Stimulated activated CD8-positive, alpha-beta memory T cell treated with anti-CD3 and anti-CD28 coated beads, Interleukin-12 subunit alpha, Interleukin-12 subunit beta, amount 100 ng/mL, for 1 hour (primary cell): ENCODE measurements at regions not wholly inside any gene's neighbourhood (a gene's known extent, or its start where the extent isn't known, plus 50 kb on each side); places are given as distances from the start of the nearest gene placed in this dataset.
"Not testable (repeated sequence)": the region's sequence is repeated elsewhere in the genome, so short reads cannot be mapped to it uniquely, and the experiment has no call there.

Experiments
- DNase-seq: peaks from one replicate; pipeline ENCODE4 v3.0.0-alpha.2; 2020; ENCODE audit warnings: low read depth

- DNase-seq, result not testable (repeated sequence)
Observed at GRCh38 chr5:2533848-2534247, 217.6 kb downstream of the IRX2 start.

GRCh38 chr5:2532809-2533208, 218.7 kb downstream of the IRX2 start:
- no peak for DNase-seq

- DNase-seq, result no peak
Observed at GRCh38 chr5:2531318-2531717, 220.2 kb downstream of the IRX2 start.

- DNase-seq, result no peak
Observed at GRCh38 chr5:2530609-2531008, 220.9 kb downstream of the IRX2 start.

- no peak for DNase-seq
Observed at GRCh38 chr5:2529371-2530092, 221.9 kb downstream of the IRX2 start.

- DNase-seq, result no peak
Observed at GRCh38 chr5:2525351-2525750, 226.1 kb downstream of the IRX2 start.

GRCh38 chr5:2524620-2525019, 226.9 kb downstream of the IRX2 start:
- no peak for DNase-seq

GRCh38 chr5:2523180-2523579, 228.3 kb downstream of the IRX2 start:
- DNase-seq, result no peak

GRCh38 chr5:2522372-2522771, 229.1 kb downstream of the IRX2 start:
- DNase-seq, result no peak

- DNase-seq, result no peak
Observed at GRCh38 chr5:2519153-2519552, 232.3 kb downstream of the IRX2 start.

- no peak for DNase-seq
Observed at GRCh38 chr5:2517451-2517850, 234.0 kb downstream of the IRX2 start.

- no peak for DNase-seq
Observed at GRCh38 chr5:2515180-2515764, 236.2 kb downstream of the IRX2 start.

GRCh38 chr5:2514484-2514883, 237.0 kb downstream of the IRX2 start:
- no peak for DNase-seq

GRCh38 chr5:2511706-2512105, 239.8 kb downstream of the IRX2 start:
- DNase-seq, result no peak

- DNase-seq, result no peak
Observed at GRCh38 chr5:2511126-2511525, 240.4 kb downstream of the IRX2 start.

- DNase-seq, result no peak
Observed at GRCh38 chr5:2509527-2509926, 241.9 kb downstream of the IRX2 start.

- no peak for DNase-seq
Observed at GRCh38 chr5:2508514-2508913, 243.0 kb downstream of the IRX2 start.

GRCh38 chr5:2507611-2508010, 243.9 kb downstream of the IRX2 start:
- no peak for DNase-seq

- DNase-seq, result no peak
Observed at GRCh38 chr5:2506603-2507002, 244.9 kb downstream of the IRX2 start.

- no peak for DNase-seq
Observed at GRCh38 chr5:2505217-2505616, 246.3 kb downstream of the IRX2 start.

GRCh38 chr5:2502970-2503594, 248.4 kb downstream of the IRX2 start:
- no peak for DNase-seq

- no peak for DNase-seq
Observed at GRCh38 chr5:2499917-2500316, 251.6 kb downstream of the IRX2 start.

GRCh38 chr5:2496891-2497290, 254.6 kb downstream of the IRX2 start:
- no peak for DNase-seq

- no peak for DNase-seq
Observed at GRCh38 chr5:2496126-2496525, 255.4 kb downstream of the IRX2 start.
